Uterus (tissue), 3 donors: ENCODE measurements at regions not wholly inside any gene's neighbourhood (a gene's known extent, or its start where the extent isn't known, plus 50 kb on each side); places are given as distances from the start of the nearest gene placed in this dataset.

Experiments
- DNase-seq, 2 donors: peaks; one replicate each; pipeline ENCODE4 v3.0.0-alpha.2; 2019 to 2020
- H3K27ac ChIP-seq, 2 donors: fragments of 200-600 bp; sonication (generic); 1 replicate in 1 of 2; 2 replicates in 1 of 2; pipeline ENCODE4 v1.5.1; 2016 to 2018
- H3K27me3 ChIP-seq, 2 donors: fragments of 200-600 bp; sonication (generic); one replicate each; pipeline ENCODE4 v1.5.1; 2018 to 2019; ENCODE audit warnings: control low read depth in 1 of 2
- H3K36me3 ChIP-seq, 2 donors: fragments of 200-600 bp; sonication (generic); one replicate each; pipeline ENCODE4 v1.5.1; 2019; ENCODE audit warnings: control low read depth in 1 of 2
- H3K4me1 ChIP-seq, 2 donors: fragments of 200-600 bp; sonication (generic); one replicate each; pipeline ENCODE4 v1.5.1; 2018 to 2019; ENCODE audit warnings: control low read depth in 1 of 2
- H3K4me3 ChIP-seq, 2 donors: fragments of 200-600 bp; sonication (generic); 1 replicate in 1 of 2; 2 replicates in 1 of 2; pipeline ENCODE4 v1.5.1; 2018 to 2019; ENCODE audit warnings: mild to moderate bottlenecking in 1 of 2
- H3K9me3 ChIP-seq, 2 donors: fragments of 200-600 bp; sonication (generic); one replicate each; pipeline ENCODE4 v1.5.1; 2019; ENCODE audit warnings: control low read depth in 1 of 2
- POLR2A ChIP-seq, 2 donors: fragments of 450-650 bp; IDR thresholded peaks; one replicate each; pipeline ENCODE4 v1.6.1; 2016; ENCODE audit warnings: antibody characterized with exemption in 2 of 2, mild to moderate bottlenecking in 1 of 2, moderate library complexity in 1 of 2
- intact Hi-C: fragments of 100-400 bp; cut with DNase I; formaldehyde crosslinking; loops from one replicate; pipeline ENCODE4 v1.15.1; 2023; ENCODE audit warnings: low total_unique reads
- TF ChIP-seq, protein P1 (sequence below), 4 experiments: fragments of 200-600 bp in 2 of 4; fragments of 450-650 bp in 2 of 4; sonication (generic) in 2 of 4; IDR thresholded peaks; one replicate each; pipeline ENCODE4 v1.5.1; 2016 to 2019; ENCODE audit warnings: antibody characterized with exemption in 4 of 4, mild to moderate bottlenecking in 2 of 4, moderate library complexity in 1 of 4
- donor health status: DM: yes; HTN: yes; CAD: no.

DNA sequence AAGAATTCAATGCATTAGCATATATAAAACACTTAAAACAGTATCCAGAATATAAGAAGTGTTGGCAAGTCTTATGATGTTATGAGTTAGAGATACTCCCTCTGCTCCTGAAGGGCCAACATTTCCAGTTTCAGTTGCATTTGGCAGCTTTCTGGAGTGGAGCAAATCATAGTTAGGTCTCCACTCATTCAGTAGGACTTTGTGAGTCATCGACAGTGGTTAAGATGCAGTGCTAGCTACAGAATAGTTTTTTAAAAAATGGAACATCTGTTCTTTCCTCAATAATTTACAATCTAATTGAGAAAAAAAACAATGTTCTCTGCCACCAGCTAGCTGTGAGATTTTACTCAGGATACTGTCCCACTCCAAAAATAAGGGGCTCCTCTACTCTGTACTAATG is 389.1 kb downstream of the HLX start:
- no peak for TF ChIP-seq POLR2A (IDR thresholded peaks at IDR 0.05)
- TF ChIP-seq, protein P1, sequence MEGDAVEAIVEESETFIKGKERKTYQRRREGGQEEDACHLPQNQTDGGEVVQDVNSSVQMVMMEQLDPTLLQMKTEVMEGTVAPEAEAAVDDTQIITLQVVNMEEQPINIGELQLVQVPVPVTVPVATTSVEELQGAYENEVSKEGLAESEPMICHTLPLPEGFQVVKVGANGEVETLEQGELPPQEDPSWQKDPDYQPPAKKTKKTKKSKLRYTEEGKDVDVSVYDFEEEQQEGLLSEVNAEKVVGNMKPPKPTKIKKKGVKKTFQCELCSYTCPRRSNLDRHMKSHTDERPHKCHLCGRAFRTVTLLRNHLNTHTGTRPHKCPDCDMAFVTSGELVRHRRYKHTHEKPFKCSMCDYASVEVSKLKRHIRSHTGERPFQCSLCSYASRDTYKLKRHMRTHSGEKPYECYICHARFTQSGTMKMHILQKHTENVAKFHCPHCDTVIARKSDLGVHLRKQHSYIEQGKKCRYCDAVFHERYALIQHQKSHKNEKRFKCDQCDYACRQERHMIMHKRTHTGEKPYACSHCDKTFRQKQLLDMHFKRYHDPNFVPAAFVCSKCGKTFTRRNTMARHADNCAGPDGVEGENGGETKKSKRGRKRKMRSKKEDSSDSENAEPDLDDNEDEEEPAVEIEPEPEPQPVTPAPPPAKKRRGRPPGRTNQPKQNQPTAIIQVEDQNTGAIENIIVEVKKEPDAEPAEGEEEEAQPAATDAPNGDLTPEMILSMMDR (IDR thresholded peaks at IDR 0.05): no peak

DNA sequence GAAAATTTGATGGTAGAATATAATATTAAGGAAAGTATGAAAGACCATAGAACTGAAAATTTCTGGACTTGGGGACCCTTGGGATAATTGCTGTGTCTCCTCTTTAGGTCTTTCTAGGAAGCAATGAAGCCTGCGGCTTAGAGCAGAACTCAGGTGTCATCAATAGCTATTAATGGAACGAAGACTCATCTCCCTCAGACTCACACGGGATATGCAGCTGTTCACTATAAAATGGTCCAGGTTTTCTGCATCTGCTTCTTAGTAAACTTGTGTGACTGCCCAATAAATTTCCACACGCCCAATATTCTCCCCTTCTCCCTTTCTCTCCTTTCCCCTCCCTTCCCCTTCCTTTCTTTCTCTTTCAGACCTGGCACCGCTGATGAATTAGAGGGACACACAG is 392.5 kb downstream of the HLX start:
- Histone ChIP-seq H3K9me3 (no peaks in the 10 kb centered on the region), H3K27ac (no peak overlapping the region), H3K4me1 (no peaks in the 10 kb centered on the region), H3K36me3 (no peaks in the 10 kb centered on the region), H3K27me3 (no peaks in the 10 kb centered on the region), H3K4me3 (no peak overlapping the region)
- no peak for DNase-seq
- TF ChIP-seq, protein P1 (IDR thresholded peaks at IDR 0.05): no peak
- no peak for TF ChIP-seq POLR2A (IDR thresholded peaks at IDR 0.05)
- intact Hi-C loops: no loop called here

More for the DNA sequence above, 389.1 kb downstream of the HLX start:
- intact Hi-C loops: loop anchor here (10.0 kb wide), 1 partner anchor 167 kb away; no protein-coding TSS in a partner anchor
- no peak for DNase-seq
- Histone ChIP-seq H3K27ac (no peak overlapping the region), H3K27me3 (no peaks in the 10 kb centered on the region), H3K36me3 (no peaks in the 10 kb centered on the region), H3K4me3 (no peak overlapping the region), H3K4me1 (no peaks in the 10 kb centered on the region), H3K9me3 (no peaks in the 10 kb centered on the region)

DNA sequence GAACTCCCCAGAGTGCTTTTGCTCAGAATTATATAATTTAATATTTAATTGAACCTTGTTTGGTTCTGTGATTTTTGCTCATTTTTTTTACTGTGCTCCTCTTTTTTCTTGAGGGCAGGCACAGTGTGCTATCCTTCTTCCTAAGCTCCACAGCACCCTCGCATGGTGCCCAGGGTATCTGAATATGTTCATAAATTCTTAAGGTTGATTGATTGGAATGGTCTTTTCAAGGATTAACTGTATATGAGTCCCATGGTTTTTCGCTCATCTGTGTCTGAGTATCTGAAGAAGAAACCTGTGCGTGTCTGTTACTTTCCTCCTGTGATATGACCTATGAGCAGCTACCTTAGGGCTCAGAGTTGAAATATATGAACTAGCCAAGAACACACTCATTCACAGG is 393.7 kb downstream of the HLX start:
- Histone ChIP-seq H3K27ac (no peak overlapping the region), H3K4me1 (no peaks in the 10 kb centered on the region), H3K9me3 (no peaks in the 10 kb centered on the region), H3K27me3 (no peaks in the 10 kb centered on the region), H3K4me3 (no peak overlapping the region), H3K36me3 (no peaks in the 10 kb centered on the region)
- intact Hi-C loops: no loop called here
- no peak for TF ChIP-seq POLR2A (IDR thresholded peaks at IDR 0.05)
- TF ChIP-seq, protein P1 (IDR thresholded peaks at IDR 0.05): no peak
- no peak for DNase-seq

DNA sequence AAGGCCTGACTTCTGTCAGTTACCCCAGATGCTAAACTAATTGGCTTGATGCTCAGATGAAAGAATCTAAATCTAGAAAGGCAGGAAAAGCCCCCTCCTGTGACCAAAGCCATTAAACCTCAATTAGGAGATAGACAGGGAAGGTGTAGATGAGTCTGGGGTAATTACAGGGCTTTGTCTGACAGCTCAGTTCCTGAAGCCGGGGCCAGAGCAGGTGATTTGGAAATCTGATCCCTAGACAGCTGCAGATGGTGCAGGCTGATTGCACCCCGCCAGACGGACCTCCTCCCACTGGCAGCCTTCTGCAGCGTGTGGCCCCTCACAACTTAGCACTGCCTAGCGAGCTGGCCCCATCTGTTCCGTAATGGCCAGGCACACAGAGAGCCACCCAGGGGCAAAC is 395.1 kb downstream of the HLX start:
- TF ChIP-seq POLR2A (IDR thresholded peaks at IDR 0.05): no peak
- TF ChIP-seq, protein P1 (IDR thresholded peaks at IDR 0.05): no peak

DNA sequence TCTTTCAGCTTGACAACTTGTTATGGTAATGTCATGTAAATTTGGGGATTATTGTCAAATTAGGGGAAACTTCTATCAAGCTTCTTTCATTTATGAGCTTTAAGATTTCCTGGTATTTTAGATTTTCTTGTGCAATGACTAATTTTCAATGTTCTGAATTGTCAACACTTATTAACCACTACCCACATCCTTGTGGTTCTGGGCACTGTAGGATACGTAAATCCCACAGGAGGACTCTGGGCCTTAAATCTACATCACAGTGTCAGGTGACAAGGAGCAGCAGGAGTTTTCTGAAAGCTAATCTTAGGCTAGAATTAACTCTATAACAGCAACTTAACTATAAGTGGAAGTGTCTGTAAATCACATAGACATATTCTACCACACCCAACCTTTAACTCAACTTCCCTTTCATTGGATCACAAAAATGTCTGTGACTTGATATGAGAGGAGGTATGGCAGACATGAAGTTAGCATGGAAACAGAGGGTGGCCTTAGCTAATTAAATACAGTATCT is 397.7 kb downstream of the HLX start:
- H3K36me3 ChIP-seq: no peaks in the 10 kb centered on the region
- H3K27ac ChIP-seq: no peak overlapping the region
- H3K27me3 ChIP-seq: no peaks in the 10 kb centered on the region
- no peak for DNase-seq
- no peak overlapping the region for H3K4me3 ChIP-seq
- intact Hi-C loops: no loop called here
- no peaks in the 10 kb centered on the region for H3K4me1 ChIP-seq
- TF ChIP-seq, protein P1 (IDR thresholded peaks at IDR 0.05): no peak
- no peak for TF ChIP-seq POLR2A (IDR thresholded peaks at IDR 0.05)
- H3K9me3 ChIP-seq: no peaks in the 10 kb centered on the region

More for the DNA sequence above, 395.1 kb downstream of the HLX start:
- intact Hi-C loops: no loop called here
- H3K4me3 ChIP-seq: no peak overlapping the region
- no peak overlapping the region for H3K27ac ChIP-seq
- no peak for DNase-seq
- no peaks in the 10 kb centered on the region for H3K36me3 ChIP-seq
- H3K9me3 ChIP-seq: no peaks in the 10 kb centered on the region
- no peaks in the 10 kb centered on the region for H3K27me3 ChIP-seq
- H3K4me1 ChIP-seq: no peaks in the 10 kb centered on the region
